GM13977 (cell line): ENCODE measurements at regions not wholly inside any gene's neighbourhood (a gene's known extent, or its start where the extent isn't known, plus 50 kb on each side); places are given as distances from the start of the nearest gene placed in this dataset.

Experiments used
- DNase-seq: peaks from one replicate; pipeline ENCODE4 v3.0.0; 2012; ENCODE audit warnings: low spot score
- CTCF ChIP-seq: IDR thresholded peaks from 2 replicates; pipeline ENCODE4 v1.5.1; 2012; ENCODE audit warnings: mild to moderate bottlenecking, control low read depth; ENCODE audit not compliant: insufficient read depth; ENCODE audit errors: extremely low read depth, missing control alignments
- in situ Hi-C: fragments of 300-500 bp; cut with MboI; formaldehyde crosslinking; loops from one replicate; pipeline ENCODE4 v1.12.0; 2022; ENCODE audit warnings: low sequenced_read_pairs, low pct_unique_long_range_greater_than_20kb, mixed read lengths, inconsistent platforms; ENCODE audit not compliant: unreplicated experiment

DNA sequence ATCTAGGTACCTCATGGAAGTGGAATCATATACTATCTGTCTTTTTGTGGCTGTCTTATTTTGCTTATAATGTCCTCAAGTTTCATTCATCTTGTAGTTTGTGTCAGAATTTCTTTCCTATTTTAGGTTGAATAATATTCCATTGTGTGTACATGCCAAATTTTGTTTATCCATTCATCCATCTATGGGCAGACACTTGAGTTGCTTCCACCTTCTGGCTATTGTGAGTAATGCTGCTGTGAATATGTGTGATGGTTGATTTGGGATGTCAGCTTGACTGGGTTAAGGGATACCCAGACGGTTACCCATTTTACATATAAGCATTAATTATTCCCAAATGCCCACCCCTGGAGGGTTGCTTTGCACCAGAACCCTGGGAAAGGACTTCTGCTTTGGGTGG lies 477.5 kb downstream of the PTPRU start:
- TF ChIP-seq CTCF, result no peak
- no peak for DNase-seq
- in situ Hi-C loops, result no loop called here

- no peak for TF ChIP-seq CTCF
- in situ Hi-C loops, result no loop called here
Measured at GRCh38 chr1:29712801-29713200, 476.5 kb downstream of the PTPRU start.

DNA sequence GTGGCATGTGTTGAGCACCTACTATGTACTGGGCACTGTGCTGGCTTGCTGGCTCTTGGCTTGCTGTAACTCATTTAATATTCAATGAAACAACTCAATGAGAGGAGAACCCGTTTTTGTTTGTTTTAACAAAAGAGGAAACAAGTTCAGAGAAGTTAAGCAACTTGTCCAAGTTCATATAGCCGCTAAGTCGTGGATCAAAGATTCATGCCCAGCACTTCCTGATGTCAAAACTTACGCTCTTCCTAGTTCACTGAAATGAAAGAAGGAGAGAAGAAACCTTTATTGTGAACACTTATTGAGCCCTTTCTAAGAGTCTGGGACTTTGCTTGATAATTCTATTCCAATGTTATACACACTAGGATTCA lies 475.9 kb downstream of the PTPRU start:
- in situ Hi-C loops, result no loop called here
- no peak for DNase-seq
- TF ChIP-seq CTCF, result no peak

More at GRCh38 chr1:29712801-29713200, 476.5 kb downstream of the PTPRU start:
- DNase-seq, result no peak

DNA sequence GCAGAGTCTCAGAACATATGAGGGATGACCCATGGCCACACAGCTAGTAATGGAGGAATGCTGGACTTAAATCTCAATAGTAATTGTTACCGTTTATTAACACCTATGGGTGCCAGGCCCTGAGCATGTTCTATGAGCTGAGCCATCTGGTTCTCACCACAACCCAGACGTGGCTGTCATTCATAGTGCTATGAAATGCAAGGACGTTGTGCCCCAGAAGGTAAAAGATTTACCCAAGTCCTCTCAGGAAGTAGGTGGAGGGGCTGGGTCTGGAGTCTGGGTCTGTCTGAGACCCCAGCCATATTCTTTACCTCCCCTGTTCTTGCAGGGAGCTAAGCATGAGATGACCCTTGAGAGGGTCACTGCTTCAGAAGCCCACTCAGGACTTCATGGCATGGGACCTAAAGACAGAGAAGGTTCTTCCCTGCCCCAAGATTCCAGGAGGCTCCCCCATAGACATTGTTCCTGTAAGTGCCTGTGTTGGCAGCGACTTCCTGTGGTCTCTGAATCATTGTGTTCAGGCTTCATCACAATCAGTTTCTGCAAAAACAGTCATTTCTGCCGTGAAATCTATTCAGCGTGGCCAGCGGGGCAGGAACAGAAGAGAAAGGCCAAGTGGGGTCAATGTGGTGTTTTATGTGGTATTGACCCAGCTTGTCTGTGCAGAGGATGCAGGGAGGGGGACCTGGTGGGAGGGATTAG lies 475.4 kb downstream of the PTPRU start:
- DNase-seq, result peak; percentile 54
- in situ Hi-C loops, result no loop called here
- no peak for TF ChIP-seq CTCF

GRCh38 chr1:29709704-29710280 lies 473.5 kb downstream of the PTPRU start:
- no peak for DNase-seq
- in situ Hi-C loops, result no loop called here
- TF ChIP-seq CTCF, result no peak

- DNase-seq, result no peak
- in situ Hi-C loops, result no loop called here
- no peak for TF ChIP-seq CTCF
Measured at GRCh38 chr1:29708796-29709703, 472.7 kb downstream of the PTPRU start.
